ENCODE measurements at regions not wholly inside any gene's neighbourhood (a gene's known extent, or its start where the extent isn't known, plus 50 kb on each side); places are given as distances from the start of the nearest gene placed in this dataset.

DNA sequence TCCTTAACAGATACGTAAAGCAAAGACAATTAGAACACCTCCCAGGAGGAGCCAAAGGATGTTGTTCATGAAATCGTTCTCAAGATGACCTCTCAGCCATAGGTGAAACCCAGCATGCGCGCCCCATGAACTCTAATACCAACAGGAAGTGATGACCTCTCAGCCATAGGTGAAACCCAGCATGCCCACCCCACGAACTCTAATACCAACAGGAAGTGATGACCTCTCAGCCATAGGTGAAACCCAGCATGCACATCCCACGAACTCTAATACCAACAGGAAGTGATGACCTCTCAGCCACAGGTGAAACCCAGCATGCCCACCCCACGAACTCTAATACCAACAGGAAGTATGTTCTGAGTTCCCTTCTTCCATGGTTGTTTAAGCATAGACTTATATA lies 205.2 kb upstream of the ADARB2 start:
- Histone ChIP-seq H3K27me3 (ENCODE audit: control insufficient read depth in 4 of 4, insufficient read depth in 4 of 4, low read length in 3 of 4) (no peaks in the 10 kb centered on the region), H3K9ac (ENCODE audit: low read depth in 1 of 2, low read length in 2 of 2) (no peak overlapping the region), H3K36me3 (ENCODE audit: control insufficient read depth in 4 of 4, insufficient read depth in 3 of 4, low read depth in 1 of 4, low read length in 3 of 4) (no peaks in the 10 kb centered on the region), H3K27ac (ENCODE audit: low read depth in 1 of 2, low read length in 2 of 2) (no peak overlapping the region), H3K4me3 (ENCODE audit: low read depth in 1 of 3, low read length in 3 of 3) (no peak overlapping the region), H3K9me3 (ENCODE audit: control insufficient read depth in 4 of 4, low read length in 3 of 4) (peaks cover 0 to 6% (median 0%) of the 10 kb centered on the region in 4 donors), H3K4me1 (ENCODE audit: control insufficient read depth in 4 of 4, insufficient read depth in 4 of 4, low read length in 3 of 4) (no peaks in the 10 kb centered on the region)
- DNase-seq (ENCODE audit: low spot score), result no peak
- no peak for TF ChIP-seq RXRA (IDR thresholded peaks at IDR 0.05)
- no peak for TF ChIP-seq NR2F2 (IDR thresholded peaks at IDR 0.05)
- TF ChIP-seq, protein P1, sequence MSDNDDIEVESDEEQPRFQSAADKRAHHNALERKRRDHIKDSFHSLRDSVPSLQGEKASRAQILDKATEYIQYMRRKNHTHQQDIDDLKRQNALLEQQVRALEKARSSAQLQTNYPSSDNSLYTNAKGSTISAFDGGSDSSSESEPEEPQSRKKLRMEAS (IDR thresholded peaks at IDR 0.05), result no peak
- TF ChIP-seq, protein P2, sequence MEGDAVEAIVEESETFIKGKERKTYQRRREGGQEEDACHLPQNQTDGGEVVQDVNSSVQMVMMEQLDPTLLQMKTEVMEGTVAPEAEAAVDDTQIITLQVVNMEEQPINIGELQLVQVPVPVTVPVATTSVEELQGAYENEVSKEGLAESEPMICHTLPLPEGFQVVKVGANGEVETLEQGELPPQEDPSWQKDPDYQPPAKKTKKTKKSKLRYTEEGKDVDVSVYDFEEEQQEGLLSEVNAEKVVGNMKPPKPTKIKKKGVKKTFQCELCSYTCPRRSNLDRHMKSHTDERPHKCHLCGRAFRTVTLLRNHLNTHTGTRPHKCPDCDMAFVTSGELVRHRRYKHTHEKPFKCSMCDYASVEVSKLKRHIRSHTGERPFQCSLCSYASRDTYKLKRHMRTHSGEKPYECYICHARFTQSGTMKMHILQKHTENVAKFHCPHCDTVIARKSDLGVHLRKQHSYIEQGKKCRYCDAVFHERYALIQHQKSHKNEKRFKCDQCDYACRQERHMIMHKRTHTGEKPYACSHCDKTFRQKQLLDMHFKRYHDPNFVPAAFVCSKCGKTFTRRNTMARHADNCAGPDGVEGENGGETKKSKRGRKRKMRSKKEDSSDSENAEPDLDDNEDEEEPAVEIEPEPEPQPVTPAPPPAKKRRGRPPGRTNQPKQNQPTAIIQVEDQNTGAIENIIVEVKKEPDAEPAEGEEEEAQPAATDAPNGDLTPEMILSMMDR (IDR thresholded peaks at IDR 0.05; ENCODE audit: low read depth, low read length, missing input control), result no peak
- TF ChIP-seq GABPA (IDR thresholded peaks at IDR 0.05 in 1 of 2, conservative IDR thresholded peaks at IDR 0.05 in 1 of 2), result no peak
- no peak for TF ChIP-seq FOXA1 (IDR thresholded peaks at IDR 0.05)
- TF ChIP-seq, protein P3, sequence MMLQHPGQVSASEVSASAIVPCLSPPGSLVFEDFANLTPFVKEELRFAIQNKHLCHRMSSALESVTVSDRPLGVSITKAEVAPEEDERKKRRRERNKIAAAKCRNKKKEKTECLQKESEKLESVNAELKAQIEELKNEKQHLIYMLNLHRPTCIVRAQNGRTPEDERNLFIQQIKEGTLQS (IDR thresholded peaks at IDR 0.05), result no peak
- TF ChIP-seq TAF1 (conservative IDR thresholded peaks at IDR 0.05), result no peak
- no peak for TF ChIP-seq HNF4A (conservative IDR thresholded peaks at IDR 0.05)
- TF ChIP-seq RAD21 (IDR thresholded peaks at IDR 0.05), result no peak
- TF ChIP-seq JUND (IDR thresholded peaks at IDR 0.05), result no peak
- TF ChIP-seq, protein P4, sequence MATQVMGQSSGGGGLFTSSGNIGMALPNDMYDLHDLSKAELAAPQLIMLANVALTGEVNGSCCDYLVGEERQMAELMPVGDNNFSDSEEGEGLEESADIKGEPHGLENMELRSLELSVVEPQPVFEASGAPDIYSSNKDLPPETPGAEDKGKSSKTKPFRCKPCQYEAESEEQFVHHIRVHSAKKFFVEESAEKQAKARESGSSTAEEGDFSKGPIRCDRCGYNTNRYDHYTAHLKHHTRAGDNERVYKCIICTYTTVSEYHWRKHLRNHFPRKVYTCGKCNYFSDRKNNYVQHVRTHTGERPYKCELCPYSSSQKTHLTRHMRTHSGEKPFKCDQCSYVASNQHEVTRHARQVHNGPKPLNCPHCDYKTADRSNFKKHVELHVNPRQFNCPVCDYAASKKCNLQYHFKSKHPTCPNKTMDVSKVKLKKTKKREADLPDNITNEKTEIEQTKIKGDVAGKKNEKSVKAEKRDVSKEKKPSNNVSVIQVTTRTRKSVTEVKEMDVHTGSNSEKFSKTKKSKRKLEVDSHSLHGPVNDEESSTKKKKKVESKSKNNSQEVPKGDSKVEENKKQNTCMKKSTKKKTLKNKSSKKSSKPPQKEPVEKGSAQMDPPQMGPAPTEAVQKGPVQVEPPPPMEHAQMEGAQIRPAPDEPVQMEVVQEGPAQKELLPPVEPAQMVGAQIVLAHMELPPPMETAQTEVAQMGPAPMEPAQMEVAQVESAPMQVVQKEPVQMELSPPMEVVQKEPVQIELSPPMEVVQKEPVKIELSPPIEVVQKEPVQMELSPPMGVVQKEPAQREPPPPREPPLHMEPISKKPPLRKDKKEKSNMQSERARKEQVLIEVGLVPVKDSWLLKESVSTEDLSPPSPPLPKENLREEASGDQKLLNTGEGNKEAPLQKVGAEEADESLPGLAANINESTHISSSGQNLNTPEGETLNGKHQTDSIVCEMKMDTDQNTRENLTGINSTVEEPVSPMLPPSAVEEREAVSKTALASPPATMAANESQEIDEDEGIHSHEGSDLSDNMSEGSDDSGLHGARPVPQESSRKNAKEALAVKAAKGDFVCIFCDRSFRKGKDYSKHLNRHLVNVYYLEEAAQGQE (IDR thresholded peaks at IDR 0.05), result no peak
- TF ChIP-seq YY1 (IDR thresholded peaks at IDR 0.05), result no peak
- TF ChIP-seq HNF4G (IDR thresholded peaks at IDR 0.05), result no peak
- WGBS, result 63% methylated on average over 7 of the region's 7 CpGs

DNA sequence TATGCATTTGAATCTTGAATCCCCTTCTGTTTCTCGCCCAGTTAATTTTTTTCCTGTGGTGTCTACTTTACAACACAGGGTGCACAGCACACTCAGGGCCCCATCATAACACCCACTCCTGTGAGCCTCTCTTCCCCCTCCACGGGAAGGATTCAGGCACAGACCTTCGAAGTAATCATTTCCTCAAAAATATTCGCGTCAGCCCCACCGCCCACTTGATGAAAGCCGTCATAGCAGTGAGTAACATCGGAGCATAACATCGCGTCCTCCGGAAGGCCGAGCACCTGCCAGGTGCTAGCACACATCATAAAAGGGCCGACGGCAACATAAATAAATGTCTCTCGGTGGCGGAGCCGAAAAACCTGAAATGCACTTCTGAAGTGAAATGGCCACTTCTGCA lies 201.7 kb upstream of the ADARB2 start:
- Histone ChIP-seq H3K9me3 (ENCODE audit: control insufficient read depth in 4 of 4, low read length in 3 of 4) (no peaks in the 10 kb centered on the region), H3K4me1 (ENCODE audit: control insufficient read depth in 4 of 4, insufficient read depth in 4 of 4, low read length in 3 of 4) (no peaks in the 10 kb centered on the region), H3K4me3 (ENCODE audit: low read depth in 1 of 3, low read length in 3 of 3) (no peak overlapping the region), H3K36me3 (ENCODE audit: control insufficient read depth in 4 of 4, insufficient read depth in 3 of 4, low read depth in 1 of 4, low read length in 3 of 4) (no peaks in the 10 kb centered on the region), H3K27ac (ENCODE audit: low read depth in 1 of 2, low read length in 2 of 2) (no peak overlapping the region), H3K9ac (ENCODE audit: low read depth in 1 of 2, low read length in 2 of 2) (no peak overlapping the region), H3K27me3 (ENCODE audit: control insufficient read depth in 4 of 4, insufficient read depth in 4 of 4, low read length in 3 of 4) (no peaks in the 10 kb centered on the region)
- WGBS, result 85% methylated on average over 17 of the region's 17 CpGs
- no peak for DNase-seq (ENCODE audit: low spot score)
- no peak for TF ChIP-seq NR2F2 (IDR thresholded peaks at IDR 0.05)
- TF ChIP-seq, protein P4 (IDR thresholded peaks at IDR 0.05), result no peak
- TF ChIP-seq, protein P5, sequence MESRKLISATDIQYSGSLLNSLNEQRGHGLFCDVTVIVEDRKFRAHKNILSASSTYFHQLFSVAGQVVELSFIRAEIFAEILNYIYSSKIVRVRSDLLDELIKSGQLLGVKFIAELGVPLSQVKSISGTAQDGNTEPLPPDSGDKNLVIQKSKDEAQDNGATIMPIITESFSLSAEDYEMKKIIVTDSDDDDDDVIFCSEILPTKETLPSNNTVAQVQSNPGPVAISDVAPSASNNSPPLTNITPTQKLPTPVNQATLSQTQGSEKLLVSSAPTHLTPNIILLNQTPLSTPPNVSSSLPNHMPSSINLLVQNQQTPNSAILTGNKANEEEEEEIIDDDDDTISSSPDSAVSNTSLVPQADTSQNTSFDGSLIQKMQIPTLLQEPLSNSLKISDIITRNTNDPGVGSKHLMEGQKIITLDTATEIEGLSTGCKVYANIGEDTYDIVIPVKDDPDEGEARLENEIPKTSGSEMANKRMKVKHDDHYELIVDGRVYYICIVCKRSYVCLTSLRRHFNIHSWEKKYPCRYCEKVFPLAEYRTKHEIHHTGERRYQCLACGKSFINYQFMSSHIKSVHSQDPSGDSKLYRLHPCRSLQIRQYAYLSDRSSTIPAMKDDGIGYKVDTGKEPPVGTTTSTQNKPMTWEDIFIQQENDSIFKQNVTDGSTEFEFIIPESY (IDR thresholded peaks at IDR 0.05), result no peak
- TF ChIP-seq FOXA2 (IDR thresholded peaks at IDR 0.05), result no peak
- no peak for TF ChIP-seq SP1 (IDR thresholded peaks at IDR 0.05)
- TF ChIP-seq EGR1 (IDR thresholded peaks at IDR 0.05; ENCODE audit: low read depth in 2 of 2), result no peak
- TF ChIP-seq, protein P1 (IDR thresholded peaks at IDR 0.05), result no peak
- no peak for TF ChIP-seq TAF1 (conservative IDR thresholded peaks at IDR 0.05)
- TF ChIP-seq, protein P2 (IDR thresholded peaks at IDR 0.05; ENCODE audit: low read depth, low read length, missing input control), result no peak
- no peak for TF ChIP-seq FOXA1 (IDR thresholded peaks at IDR 0.05)
- TF ChIP-seq, protein P3 (IDR thresholded peaks at IDR 0.05), result no peak
